Breast epithelium (tissue), 3 donors: ENCODE measurements at regions not wholly inside any gene's neighbourhood (a gene's known extent, or its start where the extent isn't known, plus 50 kb on each side); places are given as distances from the start of the nearest gene placed in this dataset.

Experiments used
- POLR2A ChIP-seq: fragments of 450-650 bp; IDR thresholded peaks from one replicate; pipeline ENCODE4 v1.6.1; 2016; ENCODE audit warnings: antibody characterized with exemption, mild to moderate bottlenecking, moderate library complexity
- TF ChIP-seq, protein P1 (sequence below), 3 donors: fragments of 450-650 bp; IDR thresholded peaks; one replicate each; pipeline ENCODE4 v1.5.1; 2016 to 2017; ENCODE audit warnings: antibody characterized with exemption in 3 of 3, mild to moderate bottlenecking in 3 of 3, moderate library complexity in 3 of 3

DNA sequence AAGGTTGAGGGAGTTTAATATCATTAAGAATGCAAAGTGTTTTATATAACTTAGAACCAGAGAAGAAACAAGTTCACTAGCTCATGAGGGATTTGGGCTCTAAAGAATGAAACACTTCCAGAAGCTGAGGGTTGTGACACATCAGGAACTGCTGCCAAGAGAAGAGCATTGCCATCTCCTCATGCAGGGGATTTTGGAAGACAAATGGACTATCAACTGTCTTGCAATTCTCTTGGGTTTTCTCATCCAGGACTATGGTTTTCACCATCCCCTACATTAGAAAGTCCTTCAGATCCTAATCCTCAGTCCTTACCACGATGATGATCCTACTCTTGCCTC lies 59.7 kb upstream of the KL start:
- TF ChIP-seq, protein P1, sequence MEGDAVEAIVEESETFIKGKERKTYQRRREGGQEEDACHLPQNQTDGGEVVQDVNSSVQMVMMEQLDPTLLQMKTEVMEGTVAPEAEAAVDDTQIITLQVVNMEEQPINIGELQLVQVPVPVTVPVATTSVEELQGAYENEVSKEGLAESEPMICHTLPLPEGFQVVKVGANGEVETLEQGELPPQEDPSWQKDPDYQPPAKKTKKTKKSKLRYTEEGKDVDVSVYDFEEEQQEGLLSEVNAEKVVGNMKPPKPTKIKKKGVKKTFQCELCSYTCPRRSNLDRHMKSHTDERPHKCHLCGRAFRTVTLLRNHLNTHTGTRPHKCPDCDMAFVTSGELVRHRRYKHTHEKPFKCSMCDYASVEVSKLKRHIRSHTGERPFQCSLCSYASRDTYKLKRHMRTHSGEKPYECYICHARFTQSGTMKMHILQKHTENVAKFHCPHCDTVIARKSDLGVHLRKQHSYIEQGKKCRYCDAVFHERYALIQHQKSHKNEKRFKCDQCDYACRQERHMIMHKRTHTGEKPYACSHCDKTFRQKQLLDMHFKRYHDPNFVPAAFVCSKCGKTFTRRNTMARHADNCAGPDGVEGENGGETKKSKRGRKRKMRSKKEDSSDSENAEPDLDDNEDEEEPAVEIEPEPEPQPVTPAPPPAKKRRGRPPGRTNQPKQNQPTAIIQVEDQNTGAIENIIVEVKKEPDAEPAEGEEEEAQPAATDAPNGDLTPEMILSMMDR (IDR thresholded peaks at IDR 0.05): no peak
- no peak for TF ChIP-seq POLR2A
